Astrocyte of the cerebellum (primary cell): ENCODE measurements at regions not wholly inside any gene's neighbourhood (a gene's known extent, or its start where the extent isn't known, plus 50 kb on each side); places are given as distances from the start of the nearest gene placed in this dataset.
A peak's percentile ranks its signal among the peaks of the same experiment; 100 is the strongest.
"Not testable (repeated sequence)": the region's sequence is repeated elsewhere in the genome, so short reads cannot be mapped to it uniquely, and the experiment has no call there.

Experiments used
- DNase-seq: peaks from one replicate; pipeline ENCODE4 v3.0.0-alpha.2; 2011; ENCODE audit warnings: low read depth
- H3K4me3 ChIP-seq: 2 replicates; pipeline ENCODE4 v1.5.1; 2011; ENCODE audit warnings: mild to moderate bottlenecking, low read depth, low read length, moderate library complexity
- in situ Hi-C: cut with HindIII; loops from 2 replicates; pipeline ENCODE4 v1.10.0; 2017; ENCODE audit warnings: low sequenced_read_pairs
- TF ChIP-seq, protein P1 (sequence below): IDR thresholded peaks from 2 replicates; pipeline ENCODE4 v1.5.1; 2012; ENCODE audit warnings: low read length, low read depth, moderate library complexity, mild to moderate bottlenecking; ENCODE audit errors: missing control alignments

- TF ChIP-seq, protein P1, sequence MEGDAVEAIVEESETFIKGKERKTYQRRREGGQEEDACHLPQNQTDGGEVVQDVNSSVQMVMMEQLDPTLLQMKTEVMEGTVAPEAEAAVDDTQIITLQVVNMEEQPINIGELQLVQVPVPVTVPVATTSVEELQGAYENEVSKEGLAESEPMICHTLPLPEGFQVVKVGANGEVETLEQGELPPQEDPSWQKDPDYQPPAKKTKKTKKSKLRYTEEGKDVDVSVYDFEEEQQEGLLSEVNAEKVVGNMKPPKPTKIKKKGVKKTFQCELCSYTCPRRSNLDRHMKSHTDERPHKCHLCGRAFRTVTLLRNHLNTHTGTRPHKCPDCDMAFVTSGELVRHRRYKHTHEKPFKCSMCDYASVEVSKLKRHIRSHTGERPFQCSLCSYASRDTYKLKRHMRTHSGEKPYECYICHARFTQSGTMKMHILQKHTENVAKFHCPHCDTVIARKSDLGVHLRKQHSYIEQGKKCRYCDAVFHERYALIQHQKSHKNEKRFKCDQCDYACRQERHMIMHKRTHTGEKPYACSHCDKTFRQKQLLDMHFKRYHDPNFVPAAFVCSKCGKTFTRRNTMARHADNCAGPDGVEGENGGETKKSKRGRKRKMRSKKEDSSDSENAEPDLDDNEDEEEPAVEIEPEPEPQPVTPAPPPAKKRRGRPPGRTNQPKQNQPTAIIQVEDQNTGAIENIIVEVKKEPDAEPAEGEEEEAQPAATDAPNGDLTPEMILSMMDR: no peak
- H3K4me3 ChIP-seq: no peak overlapping the region
- DNase-seq: peak; percentile 57
- in situ Hi-C loops: no loop called here
Measured at GRCh38 chr2:21367421-21367820, 243.7 kb downstream of the TDRD15 start.

DNA sequence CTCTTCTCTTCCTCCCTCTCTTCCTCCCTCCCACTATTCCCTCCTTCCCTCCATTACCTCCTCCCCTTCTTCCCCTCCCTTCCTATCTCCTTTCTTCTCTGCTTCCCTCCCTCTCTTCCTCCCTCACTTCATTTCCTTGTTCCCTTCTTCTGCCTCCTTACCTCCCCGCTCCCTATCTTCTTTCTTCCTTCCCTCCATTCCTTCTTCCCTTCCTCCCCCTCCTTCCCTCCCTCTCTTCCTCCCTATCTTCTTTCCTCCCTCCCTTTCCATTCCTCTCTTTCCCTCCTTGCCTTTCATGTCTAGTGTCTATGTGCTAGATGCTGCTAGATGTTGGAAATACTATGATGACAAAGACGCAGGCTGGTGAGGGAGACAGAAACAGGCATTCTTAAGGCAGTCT lies 246.0 kb downstream of the TDRD15 start:
- TF ChIP-seq, protein P1: no peak
- in situ Hi-C loops: no loop called here
- H3K4me3 ChIP-seq: no peak overlapping the region
- DNase-seq: no peak

GRCh38 chr2:21371499-21372003 lies 247.8 kb downstream of the TDRD15 start:
- TF ChIP-seq, protein P1: no peak
- no peak for DNase-seq
- no peak overlapping the region for H3K4me3 ChIP-seq
- in situ Hi-C loops: no loop called here

DNA sequence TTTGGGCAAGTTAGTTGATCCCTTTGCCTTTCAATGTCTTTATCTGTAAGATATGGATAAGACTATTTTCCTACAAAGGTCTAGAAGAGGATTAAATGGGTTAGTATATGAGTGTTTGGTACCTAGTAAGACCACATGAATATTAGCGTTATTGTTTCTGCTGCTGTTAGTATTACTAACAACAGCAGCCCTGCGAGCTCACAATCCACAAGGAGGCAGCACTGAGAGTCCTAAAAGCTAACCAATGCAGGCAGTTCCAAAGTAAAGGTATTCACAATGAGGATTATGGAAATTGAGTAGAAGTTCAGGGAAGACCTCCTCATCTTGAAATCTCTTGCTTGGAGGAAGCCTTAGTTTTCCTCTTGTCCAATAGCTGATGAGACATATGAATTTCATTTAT lies 248.9 kb downstream of the TDRD15 start:
- TF ChIP-seq, protein P1: peak; percentile 44
- in situ Hi-C loops: no loop called here
- DNase-seq: no peak
- no peak overlapping the region for H3K4me3 ChIP-seq

- in situ Hi-C loops: no loop called here
- TF ChIP-seq, protein P1: no peak
- DNase-seq: no peak
- H3K4me3 ChIP-seq: no peak overlapping the region
Measured at GRCh38 chr2:21376864-21377263, 253.1 kb downstream of the TDRD15 start.

DNA sequence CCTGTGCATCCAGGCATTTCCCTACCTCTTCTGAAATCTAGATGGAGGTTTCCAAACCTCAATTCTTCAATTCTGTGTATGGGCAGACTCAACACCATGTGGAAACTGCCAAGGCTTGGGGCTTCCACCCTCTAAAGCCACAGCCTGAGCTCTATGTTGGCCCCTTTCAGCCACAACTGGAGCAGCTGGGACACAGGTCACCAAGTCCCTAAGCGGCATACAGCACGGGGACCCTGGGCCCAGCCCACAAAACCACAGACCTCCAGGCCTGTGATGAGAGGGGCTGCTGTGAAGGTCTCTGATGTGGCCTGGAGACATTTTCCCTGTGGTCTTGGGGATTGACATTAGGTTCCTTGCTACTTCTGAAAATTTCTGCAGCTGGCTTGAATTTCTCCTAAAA lies 255.4 kb downstream of the TDRD15 start:
- H3K4me3 ChIP-seq: no peak overlapping the region
- TF ChIP-seq, protein P1: no peak
- no peak for DNase-seq
- in situ Hi-C loops: no loop called here

DNA sequence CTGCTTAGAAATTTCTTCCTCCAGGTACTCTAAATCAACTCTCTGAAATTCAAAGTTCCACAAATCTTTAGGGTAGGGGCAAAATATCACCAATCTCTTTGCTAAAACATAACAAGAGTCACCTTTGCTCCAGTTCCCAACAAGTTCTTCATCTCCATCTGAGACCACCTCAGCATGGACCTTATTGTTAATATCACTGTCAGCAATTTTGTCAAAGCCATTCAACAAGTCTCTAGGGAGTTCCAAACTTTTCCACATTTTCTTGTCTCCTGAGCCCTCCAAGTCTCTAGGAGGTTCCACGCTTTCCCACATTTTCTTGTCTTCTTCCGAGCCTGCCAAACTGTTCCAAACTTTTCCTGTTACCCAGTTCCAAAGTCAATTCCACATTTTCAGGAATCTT lies 255.9 kb downstream of the TDRD15 start:
- DNase-seq, in situ Hi-C loops: not testable (repeated sequence)

More for the DNA sequence above, 255.9 kb downstream of the TDRD15 start:
- H3K4me3 ChIP-seq: not testable (repeated sequence)
